MG63 (cell line): ENCODE measurements at regions not wholly inside any gene's neighbourhood (a gene's known extent, or its start where the extent isn't known, plus 50 kb on each side); places are given as distances from the start of the nearest gene placed in this dataset.
A peak's percentile ranks its signal among the peaks of the same experiment; 100 is the strongest.

Experiments used
- DNase-seq: peaks from one replicate; pipeline ENCODE4 v3.0.0-alpha.2; 2020
- H3K27me3 ChIP-seq: fragments of 250-450 bp; sonication (Bioruptor Pico); 2 replicates; pipeline ENCODE4 v1.5.1; 2020; ENCODE audit warnings: mild to moderate bottlenecking, moderate library complexity
- H3K36me3 ChIP-seq: fragments of 250-450 bp; sonication (Bioruptor Pico); 2 replicates; pipeline ENCODE4 v1.5.1; 2020; ENCODE audit warnings: mild to moderate bottlenecking, moderate library complexity
- H3K4me3 ChIP-seq: fragments of 250-450 bp; sonication (Bioruptor Pico); 2 replicates; pipeline ENCODE4 v1.5.1; 2020; ENCODE audit warnings: mild to moderate bottlenecking, moderate library complexity
- H3K9me3 ChIP-seq: fragments of 250-450 bp; sonication (Bioruptor Pico); 2 replicates; pipeline ENCODE4 v1.5.1; 2020; ENCODE audit warnings: mild to moderate bottlenecking, moderate library complexity

GRCh38 chr12:126051611-126052107, 986.4 kb downstream of the AACS start:
- peak; percentile 77 for DNase-seq

DNA sequence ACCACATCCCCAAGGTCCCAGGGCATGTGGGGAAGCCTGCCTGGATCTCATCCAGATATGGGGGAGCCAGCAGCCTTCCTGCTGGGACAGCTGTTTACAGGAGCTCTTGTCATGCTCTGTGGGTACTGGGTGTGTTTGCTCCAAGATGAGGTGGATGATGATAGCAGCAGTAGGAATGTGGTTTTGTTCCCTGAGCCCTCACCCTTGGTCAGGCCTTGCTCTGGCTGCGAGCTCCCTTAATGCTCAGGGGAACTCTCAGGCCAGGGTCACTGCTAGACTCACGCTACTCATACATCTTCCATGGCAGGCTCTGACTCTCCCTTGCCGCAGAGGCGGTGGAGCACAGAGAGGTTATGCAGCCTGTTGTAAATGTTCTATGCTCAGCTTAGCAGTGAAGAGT, 990.3 kb downstream of the AACS start:
- H3K36me3 ChIP-seq, result no peaks in the 10 kb centered on the region
- DNase-seq, result peak; percentile 74
- H3K27me3 ChIP-seq, result no peaks in the 10 kb centered on the region
- H3K4me3 ChIP-seq, result no peak overlapping the region
- peaks cover 8% of the 10 kb centered on the region for H3K9me3 ChIP-seq

More at GRCh38 chr12:126051611-126052107, 986.4 kb downstream of the AACS start:
- H3K27me3 ChIP-seq, result no peaks in the 10 kb centered on the region
- peaks cover 8% of the 10 kb centered on the region for H3K9me3 ChIP-seq
- no peak overlapping the region for H3K4me3 ChIP-seq
- no peaks in the 10 kb centered on the region for H3K36me3 ChIP-seq

DNA sequence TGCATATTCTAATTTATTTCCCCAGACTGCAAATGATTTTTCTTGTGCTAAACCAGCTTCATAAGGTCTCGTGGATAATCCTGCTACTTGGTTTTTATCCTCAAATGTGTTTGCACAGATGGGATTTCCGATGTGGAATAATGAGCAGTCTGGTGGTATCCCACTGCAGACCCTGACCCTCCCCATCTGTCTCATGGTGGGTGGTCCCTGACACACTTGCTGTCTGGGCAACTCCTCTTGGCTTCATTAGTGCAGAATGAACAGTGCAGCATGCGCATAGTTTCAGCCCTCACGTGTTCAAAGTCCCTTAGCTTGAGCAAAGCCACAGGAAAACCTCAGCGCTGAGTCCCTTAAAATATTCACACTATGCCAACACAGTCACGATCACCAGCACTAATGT, 996.5 kb downstream of the AACS start:
- no peak for DNase-seq
- H3K36me3 ChIP-seq, result no peaks in the 10 kb centered on the region
- no peak overlapping the region for H3K4me3 ChIP-seq
- H3K27me3 ChIP-seq, result no peaks in the 10 kb centered on the region
- H3K9me3 ChIP-seq, result peaks cover 3% of the 10 kb centered on the region; the same call in 1 of the 2 replicates

GRCh38 chr12:126064028-126064427, 998.8 kb downstream of the AACS start:
- Histone ChIP-seq H3K36me3 (no peaks in the 10 kb centered on the region), H3K27me3 (no peaks in the 10 kb centered on the region), H3K9me3 (peaks cover 3% of the 10 kb centered on the region; the same call in 1 of the 2 replicates), H3K4me3 (no peak overlapping the region)
- DNase-seq, result no peak

DNA sequence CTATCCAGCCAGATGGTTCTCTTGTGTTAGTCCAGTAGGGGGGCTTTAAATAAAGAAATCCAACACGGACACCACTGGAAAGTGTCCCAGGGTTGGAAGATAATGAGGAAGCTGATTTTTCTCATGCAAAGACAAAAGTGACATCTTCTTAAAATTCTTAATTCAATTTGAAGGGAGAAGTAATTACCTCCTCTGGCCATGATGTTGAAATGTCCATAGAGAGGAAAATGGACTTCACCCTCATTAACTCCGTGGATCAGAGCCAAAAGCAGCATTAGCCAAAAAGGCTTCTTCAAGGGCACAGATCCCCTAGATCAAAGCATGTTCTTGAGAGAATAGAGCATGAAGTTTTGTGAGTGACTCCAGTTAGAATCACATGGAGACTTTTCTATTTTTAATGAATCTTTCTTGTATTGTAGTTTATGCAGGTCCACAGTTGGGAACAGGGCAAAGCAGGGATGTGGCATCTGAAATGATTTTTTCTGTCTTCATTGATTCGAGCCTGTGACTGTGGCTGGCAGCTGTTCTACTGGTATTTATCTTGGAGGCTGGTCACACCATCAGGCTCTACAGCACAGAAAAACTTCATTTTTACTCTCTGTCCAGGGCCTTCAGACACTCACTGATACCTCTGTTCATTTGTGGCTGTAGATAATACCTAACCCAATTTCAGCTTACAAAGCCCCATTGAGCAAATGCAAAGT, 1002.5 kb downstream of the AACS start:
- Histone ChIP-seq H3K4me3 (no peak overlapping the region), H3K9me3 (peaks cover 3% of the 10 kb centered on the region; the same call in 1 of the 2 replicates), H3K27me3 (no peaks in the 10 kb centered on the region), H3K36me3 (no peaks in the 10 kb centered on the region)
- no peak for DNase-seq

- peaks cover 3% of the 10 kb centered on the region; the same call in 1 of the 2 replicates for H3K9me3 ChIP-seq
- H3K27me3 ChIP-seq, result no peaks in the 10 kb centered on the region
- peak; percentile 38 for DNase-seq
- no peaks in the 10 kb centered on the region for H3K36me3 ChIP-seq
- no peak overlapping the region for H3K4me3 ChIP-seq
These were observed 1004.4 kb downstream of the AACS start for GRCh38 chr12:126069549-126070165.

- no peak for DNase-seq
- no peak overlapping the region for H3K4me3 ChIP-seq
- H3K36me3 ChIP-seq, result no peaks in the 10 kb centered on the region
- H3K9me3 ChIP-seq, result no peaks in the 10 kb centered on the region
- H3K27me3 ChIP-seq, result no peaks in the 10 kb centered on the region
These were observed 1011.3 kb downstream of the AACS start for GRCh38 chr12:126076515-126076914.

- Histone ChIP-seq H3K9me3 (no peaks in the 10 kb centered on the region), H3K27me3 (no peaks in the 10 kb centered on the region), H3K36me3 (no peaks in the 10 kb centered on the region), H3K4me3 (no peak overlapping the region)
- DNase-seq, result no peak
These were observed 1018.7 kb downstream of the AACS start for GRCh38 chr12:126083926-126084325.

DNA sequence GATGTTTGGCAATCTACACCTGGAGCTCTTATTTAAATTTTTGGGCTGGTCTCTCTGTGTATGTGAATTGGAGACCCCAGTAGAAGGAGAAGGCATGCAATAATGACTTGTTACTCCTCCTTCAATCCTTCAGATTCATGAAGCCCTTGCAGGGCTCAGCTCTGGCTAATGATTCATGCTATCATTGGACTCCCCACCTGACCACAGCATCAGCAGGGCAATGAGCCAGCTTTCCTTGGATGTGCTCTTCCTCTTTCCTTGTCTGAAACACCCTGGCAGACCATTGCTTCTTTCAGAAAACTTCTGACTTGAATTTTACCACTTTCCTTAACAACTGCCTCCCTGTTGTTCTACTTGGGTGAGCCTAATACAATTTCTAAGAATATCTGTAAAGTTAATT, 1019.2 kb downstream of the AACS start:
- DNase-seq, result peak; percentile 35
- H3K27me3 ChIP-seq, result no peaks in the 10 kb centered on the region
- no peaks in the 10 kb centered on the region for H3K9me3 ChIP-seq
- no peak overlapping the region for H3K4me3 ChIP-seq
- H3K36me3 ChIP-seq, result no peaks in the 10 kb centered on the region

GRCh38 chr12:126086242-126086641, 1021.0 kb downstream of the AACS start:
- Histone ChIP-seq H3K36me3 (no peaks in the 10 kb centered on the region), H3K9me3 (no peaks in the 10 kb centered on the region), H3K27me3 (no peaks in the 10 kb centered on the region), H3K4me3 (no peak overlapping the region)
- no peak for DNase-seq

DNA sequence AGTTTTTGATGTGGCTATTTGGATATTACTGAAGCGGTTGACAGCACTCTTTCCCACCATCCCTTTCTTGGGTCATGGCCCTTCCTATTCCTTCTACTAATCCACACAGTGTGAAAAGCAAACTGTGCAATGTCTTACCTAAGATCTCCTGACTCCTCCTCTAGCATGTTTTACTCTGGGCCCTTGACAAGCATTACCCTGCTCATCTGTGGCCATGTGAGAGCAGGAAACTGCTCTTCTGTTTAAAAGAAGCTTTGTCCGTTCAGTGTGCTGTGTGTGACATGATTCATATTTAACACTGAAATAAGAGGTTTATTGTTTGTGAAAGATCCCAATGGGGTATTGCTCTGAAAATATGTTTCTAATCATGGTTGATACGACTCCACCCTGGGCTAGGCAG, 1022.5 kb downstream of the AACS start:
- Histone ChIP-seq H3K36me3 (no peaks in the 10 kb centered on the region), H3K4me3 (no peak overlapping the region), H3K27me3 (no peaks in the 10 kb centered on the region), H3K9me3 (no peaks in the 10 kb centered on the region)
- DNase-seq, result no peak

GRCh38 chr12:126093908-126094307, 1028.7 kb downstream of the AACS start:
- no peaks in the 10 kb centered on the region for H3K9me3 ChIP-seq
- DNase-seq, result no peak

DNA sequence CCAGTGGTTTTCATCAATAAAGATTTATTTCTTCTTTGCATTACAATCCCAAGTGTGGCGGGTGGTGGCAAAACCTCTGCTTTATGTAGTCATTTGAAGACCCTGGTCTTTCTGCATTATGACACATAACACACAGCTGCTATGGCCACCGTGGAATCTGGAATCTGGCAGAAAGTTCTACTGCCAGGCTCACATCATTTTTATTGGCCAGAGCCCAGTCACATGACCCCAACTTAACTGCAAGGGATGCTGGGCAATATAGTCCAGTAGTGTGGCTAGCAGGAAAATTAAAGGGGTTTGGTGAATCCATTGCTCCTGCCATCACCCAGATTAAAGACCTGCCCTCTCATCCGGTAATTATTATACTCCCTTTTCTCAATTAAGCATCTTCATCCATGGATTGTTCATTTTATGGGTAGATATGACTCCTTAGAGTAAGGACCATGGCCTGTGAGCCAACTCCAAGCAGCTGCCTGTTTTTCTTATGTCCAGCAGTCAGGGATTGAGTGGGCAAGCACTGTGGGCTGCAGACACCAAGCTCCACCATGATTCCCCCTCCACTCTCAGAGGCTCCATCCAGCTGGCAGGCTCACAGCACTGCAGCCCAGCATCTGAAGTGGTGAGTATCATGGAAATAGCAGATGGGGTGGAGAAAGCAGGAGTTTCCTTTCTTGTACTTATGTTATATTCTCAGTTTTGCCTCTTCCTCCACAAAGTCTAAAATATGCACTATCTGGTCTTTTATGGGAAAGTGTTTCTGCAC, 1030.7 kb downstream of the AACS start:
- DNase-seq, result no peak
- Histone ChIP-seq H3K4me3 (no peak overlapping the region), H3K9me3 (no peaks in the 10 kb centered on the region), H3K36me3 (no peaks in the 10 kb centered on the region), H3K27me3 (no peaks in the 10 kb centered on the region)

More at GRCh38 chr12:126093908-126094307, 1028.7 kb downstream of the AACS start:
- Histone ChIP-seq H3K27me3 (no peaks in the 10 kb centered on the region), H3K36me3 (no peaks in the 10 kb centered on the region), H3K4me3 (no peak overlapping the region)

- no peaks in the 10 kb centered on the region for H3K27me3 ChIP-seq
- no peaks in the 10 kb centered on the region for H3K9me3 ChIP-seq
- no peak for DNase-seq
- no peak overlapping the region for H3K4me3 ChIP-seq
- no peaks in the 10 kb centered on the region for H3K36me3 ChIP-seq
These were observed 1041.5 kb downstream of the AACS start for GRCh38 chr12:126106706-126107105.

- no peaks in the 10 kb centered on the region for H3K36me3 ChIP-seq
- H3K4me3 ChIP-seq, result no peak overlapping the region
- no peak for DNase-seq
- H3K9me3 ChIP-seq, result no peaks in the 10 kb centered on the region
- H3K27me3 ChIP-seq, result no peaks in the 10 kb centered on the region
These were observed 1042.4 kb downstream of the AACS start for GRCh38 chr12:126107659-126108058.

GRCh38 chr12:126108247-126108646, 1043.0 kb downstream of the AACS start:
- no peaks in the 10 kb centered on the region for H3K27me3 ChIP-seq
- no peak for DNase-seq

GRCh38 chr12:126112141-126112540, 1046.9 kb downstream of the AACS start:
- DNase-seq, result no peak
- Histone ChIP-seq H3K36me3 (no peaks in the 10 kb centered on the region), H3K9me3 (no peaks in the 10 kb centered on the region), H3K27me3 (no peaks in the 10 kb centered on the region), H3K4me3 (no peak overlapping the region)

More at GRCh38 chr12:126108247-126108646, 1043.0 kb downstream of the AACS start:
- Histone ChIP-seq H3K9me3 (no peaks in the 10 kb centered on the region), H3K4me3 (no peak overlapping the region), H3K36me3 (no peaks in the 10 kb centered on the region)
